ENCODE measurements at regions not wholly inside any gene's neighbourhood (a gene's known extent, or its start where the extent isn't known, plus 50 kb on each side); places are given as distances from the start of the nearest gene placed in this dataset.

- TF ChIP-seq, protein P1, sequence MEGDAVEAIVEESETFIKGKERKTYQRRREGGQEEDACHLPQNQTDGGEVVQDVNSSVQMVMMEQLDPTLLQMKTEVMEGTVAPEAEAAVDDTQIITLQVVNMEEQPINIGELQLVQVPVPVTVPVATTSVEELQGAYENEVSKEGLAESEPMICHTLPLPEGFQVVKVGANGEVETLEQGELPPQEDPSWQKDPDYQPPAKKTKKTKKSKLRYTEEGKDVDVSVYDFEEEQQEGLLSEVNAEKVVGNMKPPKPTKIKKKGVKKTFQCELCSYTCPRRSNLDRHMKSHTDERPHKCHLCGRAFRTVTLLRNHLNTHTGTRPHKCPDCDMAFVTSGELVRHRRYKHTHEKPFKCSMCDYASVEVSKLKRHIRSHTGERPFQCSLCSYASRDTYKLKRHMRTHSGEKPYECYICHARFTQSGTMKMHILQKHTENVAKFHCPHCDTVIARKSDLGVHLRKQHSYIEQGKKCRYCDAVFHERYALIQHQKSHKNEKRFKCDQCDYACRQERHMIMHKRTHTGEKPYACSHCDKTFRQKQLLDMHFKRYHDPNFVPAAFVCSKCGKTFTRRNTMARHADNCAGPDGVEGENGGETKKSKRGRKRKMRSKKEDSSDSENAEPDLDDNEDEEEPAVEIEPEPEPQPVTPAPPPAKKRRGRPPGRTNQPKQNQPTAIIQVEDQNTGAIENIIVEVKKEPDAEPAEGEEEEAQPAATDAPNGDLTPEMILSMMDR (IDR thresholded peaks at IDR 0.05 in 8 of 11, conservative IDR thresholded peaks at IDR 0.05 in 3 of 11) = no peak
- TF ChIP-seq POLR2AphosphoS5 (IDR thresholded peaks at IDR 0.05) (no peak), POLR2A (IDR thresholded peaks at IDR 0.05) (no peak)
Measured at GRCh38 chr5:57666582-57666981, 184.0 kb upstream of the ACTBL2 start.

Data from spleen (tissue), 7 donors.